ENCODE measurements at regions not wholly inside any gene's neighbourhood (a gene's known extent, or its start where the extent isn't known, plus 50 kb on each side); places are given as distances from the start of the nearest gene placed in this dataset.
"Not testable (repeated sequence)": the region's sequence is repeated elsewhere in the genome, so short reads cannot be mapped to it uniquely, and the experiment has no call there.

DNA sequence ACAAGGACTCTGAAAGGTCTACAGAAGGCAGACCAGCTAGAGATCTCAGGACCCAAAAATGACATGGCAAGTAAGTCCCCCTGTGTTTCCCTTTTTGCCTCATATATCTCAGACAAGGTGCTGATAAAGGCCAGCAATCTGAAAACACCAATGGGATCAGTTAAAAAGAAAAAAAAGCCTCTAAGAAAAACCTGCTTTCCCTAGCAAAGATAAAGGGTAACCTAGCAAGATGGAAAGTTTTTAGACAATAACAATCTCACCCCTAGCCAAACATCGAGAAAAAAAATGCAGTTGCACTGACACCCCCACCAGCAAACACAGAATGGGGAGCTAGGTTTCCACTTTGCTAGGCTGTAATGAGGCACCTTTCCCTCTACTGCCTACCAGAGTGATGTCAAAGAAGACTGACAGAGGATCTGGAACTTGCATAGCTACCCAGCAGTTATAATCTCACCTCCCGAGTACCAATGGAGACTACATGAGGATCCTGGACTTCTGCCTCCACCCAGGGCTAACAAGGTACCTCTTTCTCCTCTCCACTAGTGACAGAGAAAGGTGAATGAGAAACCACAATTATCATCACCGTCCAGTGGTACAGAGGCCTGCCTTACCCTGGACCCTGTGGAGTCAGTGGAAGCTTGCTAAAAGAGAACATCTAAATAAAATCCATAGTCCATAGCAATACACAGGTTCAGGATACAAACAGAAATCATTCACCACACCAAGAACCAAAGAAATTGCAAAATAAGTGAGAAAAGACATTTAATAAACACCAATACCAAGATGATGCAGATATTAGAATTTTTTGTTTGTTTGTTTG, 240.8 kb downstream of the ARHGAP12 start:
- DNase-seq (ENCODE audit: low read depth in 1 of 2, low spot score in 1 of 2), result no peak

DNA sequence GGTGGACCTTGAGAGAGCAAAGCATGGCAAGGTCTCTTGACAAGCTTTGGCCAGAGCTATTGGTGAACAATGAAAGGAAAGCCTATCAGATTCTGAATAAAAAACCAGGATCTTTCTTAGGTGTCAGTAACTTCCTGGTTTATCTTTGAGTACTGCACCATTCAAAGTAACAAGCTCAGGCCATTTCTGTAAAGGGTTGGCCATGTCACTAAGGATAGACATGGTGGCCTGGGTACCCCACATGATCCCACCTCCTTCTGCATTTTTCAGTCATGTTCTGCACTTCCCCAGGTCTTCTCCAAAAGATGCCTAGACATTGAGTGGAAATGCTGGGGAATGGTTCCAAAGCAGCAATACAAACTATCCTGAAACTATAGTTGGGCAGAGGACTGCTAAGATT, 242.0 kb downstream of the ARHGAP12 start:
- no peak for DNase-seq (ENCODE audit: low read depth in 1 of 2, low spot score in 1 of 2)

DNA sequence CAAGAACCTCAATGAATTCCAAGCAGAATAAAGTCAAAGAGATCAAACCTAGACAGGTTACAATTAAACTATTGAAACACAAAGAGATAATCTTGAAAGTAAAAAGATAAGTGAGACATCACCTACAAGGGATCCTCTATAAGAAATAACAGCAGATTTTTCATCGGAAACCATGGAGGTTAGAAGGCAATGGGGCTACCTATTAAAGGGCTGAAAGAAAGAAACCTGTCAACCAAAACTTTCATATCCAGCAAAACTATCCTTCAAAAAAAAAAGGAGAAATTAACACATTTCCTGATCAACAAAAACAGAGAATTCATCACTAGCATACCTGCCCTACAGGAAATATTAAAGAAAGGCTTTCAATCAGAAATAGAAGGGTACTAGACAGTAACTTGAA, 244.9 kb downstream of the ARHGAP12 start:
- no peak for DNase-seq (ENCODE audit: low read depth in 1 of 2, low spot score in 1 of 2)

DNA sequence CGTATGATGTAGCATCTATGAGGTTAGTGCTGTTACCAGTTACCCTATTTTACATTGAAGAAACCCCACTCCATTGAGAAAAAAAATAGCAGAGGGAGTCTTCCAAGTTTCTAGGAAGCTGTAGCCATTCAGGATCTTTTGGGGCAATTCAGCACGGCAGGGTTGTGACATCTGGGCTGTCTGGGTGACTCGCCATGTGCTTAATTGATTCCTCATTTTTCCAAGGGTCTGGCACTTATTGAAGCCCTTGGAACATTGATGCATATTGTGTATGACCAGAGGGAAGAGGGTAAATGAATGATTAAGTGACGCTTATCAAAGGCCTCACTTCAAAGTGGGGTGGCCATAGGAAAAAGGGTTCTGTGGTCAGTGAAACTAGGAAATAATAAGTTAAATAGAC, 248.7 kb downstream of the ARHGAP12 start:
- DNase-seq (ENCODE audit: low read depth in 1 of 2, low spot score in 1 of 2), result no peak

DNA sequence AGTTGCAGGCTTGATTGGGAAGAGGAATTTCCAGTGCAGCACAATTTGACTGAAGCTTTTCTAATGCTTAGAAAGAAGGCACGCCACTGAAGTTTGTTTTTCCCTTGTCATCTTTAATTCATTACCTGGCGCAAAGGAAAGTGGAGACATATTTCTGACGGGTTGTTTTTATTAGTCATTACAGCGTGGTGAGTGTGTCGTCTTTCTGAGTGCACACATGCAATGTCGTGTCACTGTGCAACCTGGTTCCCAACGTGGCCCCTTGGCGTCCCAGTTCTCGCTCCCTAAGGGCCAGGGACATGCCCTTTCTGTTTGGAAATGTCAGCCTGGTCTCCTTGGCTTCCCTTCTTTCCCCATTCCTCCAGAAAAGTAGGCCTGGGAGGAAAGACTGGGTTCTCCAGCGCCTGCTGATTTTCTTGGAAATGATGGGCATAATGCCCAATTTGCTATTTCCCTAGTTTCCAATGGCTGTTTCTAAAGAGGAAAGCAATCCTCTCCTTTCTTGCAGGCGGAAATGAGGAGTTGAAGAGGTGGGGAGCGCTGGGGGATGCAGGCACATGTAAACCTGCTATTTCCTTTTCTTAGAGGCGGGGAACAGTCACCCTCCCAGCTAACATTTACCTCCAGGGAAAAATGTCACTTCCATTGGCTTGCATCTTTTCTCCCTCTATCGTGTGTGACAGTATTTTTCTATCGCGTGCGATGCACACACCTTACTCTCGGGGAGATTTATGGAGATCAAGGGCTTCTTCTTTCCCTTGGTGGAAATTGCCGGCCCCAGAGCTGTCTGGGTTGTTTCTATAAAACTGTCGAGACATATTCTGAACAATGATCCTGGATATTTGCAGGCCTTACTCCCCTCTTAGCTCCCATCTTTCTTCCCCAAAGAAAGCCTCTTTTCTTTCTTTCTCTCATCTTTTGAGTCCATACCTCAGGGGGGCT, 249.8 kb downstream of the ARHGAP12 start:
- no peak for DNase-seq (ENCODE audit: low read depth in 1 of 2, low spot score in 1 of 2)

DNA sequence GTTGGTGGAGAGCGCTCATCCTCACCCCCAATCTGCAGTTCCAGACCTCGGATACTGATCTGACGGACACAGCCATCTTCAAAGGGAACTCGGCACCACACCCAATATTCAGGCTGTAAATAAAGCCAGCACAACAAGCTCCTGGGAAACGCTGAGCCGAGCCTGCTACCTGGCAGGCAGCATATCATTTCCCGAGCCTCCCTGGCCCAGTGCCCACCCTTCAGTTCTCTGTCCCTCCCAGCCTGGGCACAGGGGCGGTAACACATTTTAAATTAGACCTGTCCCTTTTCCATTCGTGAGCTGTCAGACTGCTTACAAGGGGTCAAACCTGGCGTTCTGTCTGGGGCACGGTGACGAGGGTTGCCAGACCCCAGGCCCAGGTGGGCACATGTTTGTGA, 250.5 kb downstream of the ARHGAP12 start:
- DNase-seq (ENCODE audit: low read depth in 1 of 2, low spot score in 1 of 2), result no peak

DNA sequence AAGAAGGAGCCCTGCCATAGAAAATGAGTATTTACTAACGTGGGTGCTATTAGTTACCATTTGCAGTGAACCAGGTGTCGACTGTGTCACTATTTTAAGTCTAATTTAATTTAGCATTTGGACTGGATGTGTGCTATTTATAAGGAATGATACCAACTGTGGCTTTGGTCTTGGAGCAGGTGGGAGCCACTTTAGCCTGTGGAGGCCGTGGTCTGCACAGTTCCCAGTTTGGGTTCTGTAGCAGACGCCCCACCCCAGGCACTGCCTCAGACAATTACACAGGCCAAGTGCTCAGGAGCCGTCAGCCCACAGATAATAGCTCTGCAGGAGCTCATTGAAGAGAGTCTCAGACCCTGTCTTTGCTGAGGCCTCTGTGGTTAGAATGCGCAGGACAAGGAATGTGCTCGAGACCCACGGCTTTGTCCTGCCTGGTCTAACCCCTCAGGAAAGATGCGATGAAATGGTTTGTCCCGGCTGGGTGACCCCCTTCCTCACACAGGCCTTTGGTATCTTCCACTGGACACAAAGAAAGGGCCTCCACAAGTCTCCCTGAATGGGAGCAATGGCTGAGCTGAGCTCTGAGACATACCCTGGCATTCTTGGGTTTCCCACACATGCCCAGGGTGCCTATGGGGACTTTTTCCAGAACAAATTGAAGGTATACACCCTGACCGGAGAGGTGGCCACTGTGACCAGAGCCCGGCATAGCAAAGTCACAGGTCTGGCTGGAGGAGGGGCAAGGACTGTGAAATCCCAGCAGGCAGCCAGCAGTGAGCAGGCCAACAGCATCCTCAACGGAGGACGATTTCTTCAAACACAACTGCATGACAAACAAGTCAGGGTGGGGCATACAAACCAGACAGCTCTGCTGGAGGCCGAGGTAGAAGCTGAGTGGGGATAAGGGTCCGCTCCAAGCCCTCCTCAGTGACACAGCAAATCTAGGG, 251.2 kb downstream of the ARHGAP12 start:
- DNase-seq (ENCODE audit: low read depth in 1 of 2, low spot score in 1 of 2), result no peak

DNA sequence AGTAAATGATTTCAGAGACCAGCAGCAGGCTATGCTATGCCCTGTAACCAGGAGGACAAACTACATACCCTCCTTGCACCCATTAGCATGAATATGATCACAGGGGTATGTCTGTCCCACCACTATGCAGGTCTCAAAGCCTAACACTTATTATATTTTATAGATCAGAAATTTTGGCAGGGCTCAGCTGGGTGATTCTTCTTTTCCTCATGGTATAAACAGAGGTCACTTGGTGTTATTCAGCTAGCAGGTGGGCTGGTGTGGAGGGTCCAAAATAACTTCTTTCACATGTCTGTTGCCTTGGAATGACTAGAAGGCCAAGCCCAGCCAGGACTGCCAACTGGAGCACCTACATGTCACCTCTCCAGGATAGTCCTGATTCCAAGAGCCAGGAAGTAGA, 252.9 kb downstream of the ARHGAP12 start:
- DNase-seq (ENCODE audit: low read depth in 1 of 2, low spot score in 1 of 2), result no peak

DNA sequence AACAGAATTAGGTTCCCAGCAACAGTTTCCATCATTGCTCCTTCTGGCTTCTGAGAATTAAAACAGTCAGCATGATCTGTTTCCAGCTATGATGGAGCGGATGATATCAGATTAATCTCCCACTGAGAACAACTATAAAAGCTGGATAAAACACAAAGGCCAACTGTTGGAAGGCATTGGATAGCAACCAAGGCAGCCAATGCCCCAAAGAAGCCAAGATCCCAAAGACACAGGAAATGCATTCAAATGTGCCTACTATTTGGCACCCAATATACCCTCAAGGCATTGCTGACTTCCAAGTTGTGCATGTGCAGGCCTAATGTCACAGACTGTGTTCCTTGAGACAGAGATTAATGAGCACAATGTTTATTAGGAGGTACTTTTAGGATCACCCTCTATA, 259.3 kb downstream of the ARHGAP12 start:
- DNase-seq (ENCODE audit: low read depth in 1 of 2, low spot score in 1 of 2), result no peak

DNA sequence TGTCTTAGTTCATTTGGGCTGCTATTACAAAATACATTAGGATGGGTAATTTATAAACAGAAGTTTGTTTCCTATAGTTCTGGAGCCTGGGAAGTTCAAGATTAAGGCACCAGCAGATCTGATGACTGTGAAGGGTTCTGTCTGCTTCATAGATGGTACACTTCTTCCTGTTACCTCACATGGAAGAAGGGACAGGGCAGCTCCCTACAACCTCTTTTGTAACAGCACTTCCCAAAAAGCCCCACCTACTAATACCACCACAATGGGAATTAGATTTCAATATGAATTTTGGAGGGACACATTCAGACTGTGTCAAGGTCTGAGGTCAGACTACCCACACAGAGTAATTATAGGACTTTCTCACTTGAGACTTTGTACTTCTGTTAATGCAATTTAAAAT, 260.3 kb downstream of the ARHGAP12 start:
- DNase-seq (ENCODE audit: low read depth in 1 of 2, low spot score in 1 of 2), result no peak

DNA sequence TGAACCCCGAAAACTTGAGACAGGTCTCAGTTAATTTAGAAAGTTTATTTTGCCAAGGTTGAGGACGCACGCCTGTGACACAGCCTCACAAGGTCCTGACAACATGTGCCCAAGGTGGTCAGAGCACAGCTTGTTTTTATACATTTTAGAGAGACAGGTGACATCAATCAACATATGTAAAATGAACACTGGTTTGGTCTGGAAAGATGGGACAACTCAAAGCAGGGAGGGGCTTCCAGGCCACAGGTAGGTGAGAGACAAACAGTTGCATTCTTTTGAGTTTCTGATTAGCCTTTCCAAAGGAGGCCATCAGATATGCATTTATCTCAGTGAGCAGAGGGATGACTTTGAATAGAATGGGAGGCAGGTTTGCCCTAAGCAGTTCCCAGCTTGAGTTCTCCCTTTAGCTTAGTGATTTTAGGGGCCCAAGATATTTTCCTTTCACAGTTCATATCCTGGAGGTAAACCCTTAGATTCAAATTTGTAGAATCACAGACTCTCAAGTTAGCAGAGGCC, 262.8 kb downstream of the ARHGAP12 start:
- DNase-seq (ENCODE audit: low read depth in 1 of 2, low spot score in 1 of 2), result not testable (repeated sequence)

DNA sequence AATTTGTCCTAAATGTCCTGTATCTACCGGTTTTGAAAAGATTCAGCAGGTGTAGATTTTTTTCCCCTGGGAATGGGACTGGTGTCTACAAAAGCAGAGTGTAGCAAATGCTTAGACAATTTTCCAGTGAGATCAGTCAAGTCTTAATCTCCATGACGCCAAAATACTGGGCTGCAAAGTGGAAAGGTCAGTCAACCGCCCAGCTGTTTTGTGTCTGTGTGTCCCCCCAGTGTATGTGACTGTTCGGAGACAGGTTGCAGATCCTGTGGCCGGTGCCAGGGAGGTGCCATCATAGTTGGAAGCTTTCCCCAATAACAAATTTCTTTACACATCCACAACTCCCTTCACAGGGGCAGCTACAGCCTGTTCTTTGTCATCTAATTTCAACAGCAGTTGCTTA, 263.8 kb downstream of the ARHGAP12 start:
- DNase-seq (ENCODE audit: low read depth in 1 of 2, low spot score in 1 of 2), result no peak

DNA sequence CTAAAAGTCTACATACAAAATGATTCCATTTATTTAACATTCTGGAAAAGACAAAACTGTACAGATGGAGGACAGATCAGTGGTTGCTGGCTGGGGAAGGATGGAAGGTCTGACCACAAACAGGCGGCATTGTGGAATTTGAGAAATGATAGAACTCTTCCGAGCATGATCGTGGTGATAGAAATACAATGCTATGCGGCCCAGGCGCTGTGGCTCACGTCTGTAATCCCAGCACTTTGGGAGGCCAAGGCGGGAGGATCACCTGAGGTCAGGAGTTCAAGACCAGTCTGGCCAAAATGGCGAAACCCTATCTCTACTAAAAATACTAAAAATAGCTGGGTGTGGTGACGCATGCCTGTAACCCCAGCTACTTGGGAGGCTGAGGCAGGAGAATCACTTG, 264.6 kb downstream of the ARHGAP12 start:
- not testable (repeated sequence) for DNase-seq (ENCODE audit: low read depth in 1 of 2, low spot score in 1 of 2)

DNA sequence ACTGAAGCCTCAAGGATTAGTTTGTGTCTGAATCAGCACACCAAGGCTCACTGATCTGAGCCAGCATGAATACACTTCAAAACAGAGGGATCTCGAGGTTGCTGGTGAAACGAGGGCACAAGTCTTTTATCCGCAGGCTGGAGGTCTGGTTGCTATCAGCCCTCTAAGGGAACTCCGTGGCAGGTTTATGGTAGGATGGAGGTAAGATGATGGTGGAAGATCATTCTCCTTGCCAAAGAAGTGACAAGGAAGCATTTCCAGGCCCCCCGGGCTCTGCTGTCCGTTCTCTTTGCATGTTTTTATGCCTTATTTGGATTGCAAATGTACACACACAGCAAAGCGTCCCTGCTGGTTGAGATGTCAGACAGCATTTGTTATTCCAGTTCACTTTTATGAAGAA, 268.3 kb downstream of the ARHGAP12 start:
- DNase-seq (ENCODE audit: low read depth in 1 of 2, low spot score in 1 of 2), result no peak

DNA sequence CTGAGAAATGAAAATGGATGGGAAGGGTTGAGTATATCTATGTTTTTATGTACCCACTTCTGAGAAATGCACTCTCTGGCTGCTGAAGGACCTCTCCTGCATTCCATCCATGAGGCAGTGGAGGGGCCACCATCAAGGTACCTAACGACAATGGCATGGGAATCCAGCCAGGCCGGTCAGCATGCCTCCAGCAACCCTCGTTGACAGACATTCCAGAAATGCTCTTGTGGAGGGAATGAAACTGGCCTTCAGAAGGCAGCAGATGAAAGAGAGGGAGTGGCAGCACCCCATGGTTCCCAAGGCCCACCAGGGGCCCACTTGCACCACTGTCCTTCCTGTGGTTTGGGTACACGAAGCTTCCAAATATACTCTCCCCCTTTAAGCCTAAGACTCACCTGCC, 269.0 kb downstream of the ARHGAP12 start:
- DNase-seq (ENCODE audit: low read depth in 1 of 2, low spot score in 1 of 2), result no peak

DNA sequence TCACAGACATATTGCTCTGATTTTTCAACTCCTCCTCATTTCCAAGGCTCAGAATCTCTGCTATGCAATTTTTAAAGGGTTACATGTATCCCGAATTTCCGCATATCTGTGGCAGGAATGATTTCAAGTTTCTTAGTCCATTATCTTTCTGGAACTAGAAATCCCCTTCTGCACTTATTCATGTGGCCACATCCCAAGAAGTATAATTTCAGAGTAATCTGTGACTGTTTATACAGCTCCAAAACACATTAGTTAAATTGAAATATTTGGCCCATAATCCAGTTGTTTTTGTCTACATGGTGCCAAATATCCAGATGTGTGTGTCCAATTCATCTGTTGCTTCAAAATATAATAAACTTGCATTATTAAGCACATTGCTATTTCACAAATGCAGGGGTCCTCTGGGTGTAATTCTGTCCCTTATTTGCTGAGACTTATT, 271.2 kb downstream of the ARHGAP12 start:
- no peak for DNase-seq (ENCODE audit: low read depth in 1 of 2, low spot score in 1 of 2)

DNA sequence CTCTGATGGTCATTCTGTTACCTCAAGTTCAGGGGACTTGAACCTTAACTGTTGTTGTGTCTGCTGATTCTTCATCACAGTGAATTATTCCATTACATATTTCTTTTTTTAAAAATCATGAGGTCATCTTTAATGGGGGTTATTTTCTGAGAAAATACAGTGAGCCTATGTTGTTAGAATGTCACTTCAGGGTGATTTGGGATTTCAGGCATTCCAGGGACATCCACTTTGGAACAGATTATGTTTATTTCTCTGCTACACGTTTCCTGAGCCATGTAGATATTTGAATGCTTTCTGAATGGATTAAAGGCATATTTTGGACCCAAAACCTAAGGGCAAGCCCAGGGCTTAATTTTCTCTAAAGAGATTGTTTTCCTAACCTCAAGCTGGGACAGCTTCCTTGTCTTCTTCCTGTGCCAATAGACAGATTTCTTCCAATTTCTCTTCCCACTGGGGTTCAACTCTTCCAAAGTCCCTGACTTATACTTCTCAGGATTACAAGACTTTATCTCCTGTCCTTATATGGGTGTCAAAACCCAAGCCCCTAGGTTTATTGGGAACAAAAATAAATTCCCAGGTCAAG, 271.7 kb downstream of the ARHGAP12 start:
- no peak for DNase-seq (ENCODE audit: low read depth in 1 of 2, low spot score in 1 of 2)

DNA sequence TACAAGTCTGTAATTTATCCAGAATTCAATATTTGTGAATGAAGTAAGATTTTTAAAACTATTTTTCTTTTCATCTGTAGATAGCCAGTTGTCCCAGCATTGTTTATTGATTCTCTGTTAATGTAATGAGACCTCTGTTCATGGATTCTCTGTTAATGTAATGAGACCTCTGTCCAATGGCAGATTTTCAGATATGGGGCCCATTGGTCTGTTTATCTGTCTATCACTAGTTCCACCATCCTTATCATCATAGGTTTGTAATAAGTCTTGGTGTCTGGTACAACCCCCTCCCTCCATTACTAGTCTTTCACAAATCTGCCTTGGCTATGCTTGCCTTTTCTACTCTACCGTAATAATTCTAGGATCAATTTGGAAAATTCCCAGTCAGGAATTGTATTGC, 276.6 kb downstream of the ARHGAP12 start:
- DNase-seq (ENCODE audit: low read depth in 1 of 2, low spot score in 1 of 2), result no peak

DNA sequence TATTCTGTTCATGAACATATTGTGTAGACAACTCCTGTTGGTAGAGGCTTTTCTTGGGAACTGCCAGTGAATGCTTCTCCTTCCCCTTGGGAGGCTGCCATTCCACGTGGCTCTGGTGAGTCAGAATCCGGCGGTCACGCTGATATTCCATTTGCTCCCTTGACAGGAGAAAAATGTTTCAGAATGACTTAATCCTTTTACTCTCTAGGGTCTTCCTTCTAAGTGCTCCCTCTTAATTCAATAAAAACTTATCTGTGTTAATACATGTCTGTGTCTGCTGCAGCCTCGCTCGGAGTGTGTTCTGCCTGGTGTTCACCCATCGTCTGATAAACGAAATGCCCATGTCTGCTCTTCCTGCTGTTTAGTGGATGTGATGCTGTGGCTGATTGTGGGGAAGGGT, 278.6 kb downstream of the ARHGAP12 start:
- DNase-seq (ENCODE audit: low read depth in 1 of 2, low spot score in 1 of 2), result no peak

DNA sequence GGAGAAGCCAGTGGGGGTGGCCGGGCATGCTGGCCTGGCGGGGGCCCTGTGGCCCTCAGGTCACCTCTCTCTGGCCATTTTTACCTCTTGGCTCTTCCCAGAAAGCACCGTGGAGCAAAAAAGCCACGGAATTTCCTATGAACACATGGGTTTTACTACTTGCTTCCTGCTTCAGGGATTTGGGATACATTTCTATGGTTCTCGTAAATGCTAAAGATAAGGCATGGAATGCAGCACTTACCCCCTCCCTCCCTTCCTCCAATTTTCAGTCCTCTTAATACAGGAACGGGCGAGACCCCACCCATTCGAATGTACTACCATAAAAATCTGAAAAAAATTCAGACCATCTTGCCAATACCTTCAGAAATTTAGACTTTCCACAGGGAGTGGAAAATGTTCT, 279.7 kb downstream of the ARHGAP12 start:
- DNase-seq (ENCODE audit: low read depth in 1 of 2, low spot score in 1 of 2), result no peak

DNA sequence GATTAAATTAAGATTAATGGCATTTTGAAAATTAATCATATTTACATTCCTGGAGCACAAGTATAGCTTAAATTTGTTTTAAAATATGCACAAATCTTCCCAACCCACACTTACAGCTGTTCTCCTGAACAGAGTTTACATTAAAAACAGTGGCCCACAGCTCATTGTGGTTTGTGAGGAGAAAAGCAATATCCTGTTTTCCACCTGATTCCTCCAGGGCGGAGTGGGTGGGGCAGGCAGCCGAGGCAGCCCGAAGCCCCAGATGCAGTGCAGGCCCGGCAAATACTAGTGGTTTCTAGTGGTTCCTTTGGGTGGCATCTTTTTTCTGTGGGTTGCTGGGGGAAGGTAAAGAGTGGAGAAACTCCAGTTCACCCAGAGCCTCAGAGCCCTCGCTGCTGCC, 280.8 kb downstream of the ARHGAP12 start:
- no peak for DNase-seq (ENCODE audit: low read depth in 1 of 2, low spot score in 1 of 2)
